ENCODE measurements at regions not wholly inside any gene's neighbourhood (a gene's known extent, or its start where the extent isn't known, plus 50 kb on each side); places are given as distances from the start of the nearest gene placed in this dataset.

- TF ChIP-seq CTCF (IDR thresholded peaks at IDR 0.05) (no peak), POLR2A (IDR thresholded peaks at IDR 0.05) (no peak), POLR2AphosphoS5 (IDR thresholded peaks at IDR 0.05) (no peak)
Measured at GRCh38 chr13:48156466-48156865, 61.6 kb upstream of the MED4 start.

Data from prostate gland (tissue), 2 donors.